NCI-H1436 treated with DMSO at 0.1 percent for 48 hours (cell line): ENCODE measurements at regions not wholly inside any gene's neighbourhood (a gene's known extent, or its start where the extent isn't known, plus 50 kb on each side); places are given as distances from the start of the nearest gene placed in this dataset.
"Not testable (repeated sequence)": the region's sequence is repeated elsewhere in the genome, so short reads cannot be mapped to it uniquely, and the experiment has no call there.

ENCODE experiments used
- DNase-seq: peaks from one replicate; lab custom pipeline; 2025; lab: John Stamatoyannopoulos, UW

- DNase-seq = no peak
Observed at GRCh38 chr6:65989676-65990075, 282.6 kb upstream of the EYS start.

- DNase-seq = no peak
Observed at GRCh38 chr6:65988006-65988405, 281.0 kb upstream of the EYS start.

GRCh38 chr6:65984089-65984488 lies 277.1 kb upstream of the EYS start:
- no peak for DNase-seq

GRCh38 chr6:65979120-65979519 lies 272.1 kb upstream of the EYS start:
- no peak for DNase-seq

GRCh38 chr6:65971252-65971651 lies 264.2 kb upstream of the EYS start:
- not testable (repeated sequence) for DNase-seq

- no peak for DNase-seq
Observed at GRCh38 chr6:65964261-65964660, 257.2 kb upstream of the EYS start.

GRCh38 chr6:65955034-65955433 lies 248.0 kb upstream of the EYS start:
- DNase-seq = no peak

- DNase-seq = no peak
Observed at GRCh38 chr6:65948062-65948461, 241.0 kb upstream of the EYS start.

- DNase-seq = no peak
Observed at GRCh38 chr6:65943548-65943947, 236.5 kb upstream of the EYS start.

- no peak for DNase-seq
Observed at GRCh38 chr6:65943051-65943450, 236.0 kb upstream of the EYS start.

GRCh38 chr6:65938000-65938399 lies 231.0 kb upstream of the EYS start:
- DNase-seq = no peak

- no peak for DNase-seq
Observed at GRCh38 chr6:65935412-65935811, 228.4 kb upstream of the EYS start.

GRCh38 chr6:65933390-65933789 lies 226.4 kb upstream of the EYS start:
- DNase-seq = no peak

- DNase-seq = no peak
Observed at GRCh38 chr6:65927141-65927540, 220.1 kb upstream of the EYS start.

- DNase-seq = no peak
Observed at GRCh38 chr6:65924411-65924810, 217.4 kb upstream of the EYS start.

- no peak for DNase-seq
Observed at GRCh38 chr6:65922049-65922448, 215.0 kb upstream of the EYS start.

- DNase-seq = no peak
Observed at GRCh38 chr6:65908065-65908464, 201.0 kb upstream of the EYS start.

- DNase-seq = no peak
Observed at GRCh38 chr6:65903992-65904391, 197.0 kb upstream of the EYS start.

GRCh38 chr6:65900928-65901327 lies 193.9 kb upstream of the EYS start:
- no peak for DNase-seq

GRCh38 chr6:65896140-65896539 lies 189.1 kb upstream of the EYS start:
- no peak for DNase-seq

- no peak for DNase-seq
Observed at GRCh38 chr6:65876668-65877067, 169.6 kb upstream of the EYS start.

GRCh38 chr6:65852369-65852852 lies 145.4 kb upstream of the EYS start:
- DNase-seq = no peak

GRCh38 chr6:65830151-65830550 lies 123.1 kb upstream of the EYS start:
- DNase-seq = no peak

GRCh38 chr6:65819152-65819551 lies 112.1 kb upstream of the EYS start:
- DNase-seq = no peak

- no peak for DNase-seq
Observed at GRCh38 chr6:65818576-65818975, 111.5 kb upstream of the EYS start.
